ENCODE measurements at regions not wholly inside any gene's neighbourhood (a gene's known extent, or its start where the extent isn't known, plus 50 kb on each side); places are given as distances from the start of the nearest gene placed in this dataset.

DNA sequence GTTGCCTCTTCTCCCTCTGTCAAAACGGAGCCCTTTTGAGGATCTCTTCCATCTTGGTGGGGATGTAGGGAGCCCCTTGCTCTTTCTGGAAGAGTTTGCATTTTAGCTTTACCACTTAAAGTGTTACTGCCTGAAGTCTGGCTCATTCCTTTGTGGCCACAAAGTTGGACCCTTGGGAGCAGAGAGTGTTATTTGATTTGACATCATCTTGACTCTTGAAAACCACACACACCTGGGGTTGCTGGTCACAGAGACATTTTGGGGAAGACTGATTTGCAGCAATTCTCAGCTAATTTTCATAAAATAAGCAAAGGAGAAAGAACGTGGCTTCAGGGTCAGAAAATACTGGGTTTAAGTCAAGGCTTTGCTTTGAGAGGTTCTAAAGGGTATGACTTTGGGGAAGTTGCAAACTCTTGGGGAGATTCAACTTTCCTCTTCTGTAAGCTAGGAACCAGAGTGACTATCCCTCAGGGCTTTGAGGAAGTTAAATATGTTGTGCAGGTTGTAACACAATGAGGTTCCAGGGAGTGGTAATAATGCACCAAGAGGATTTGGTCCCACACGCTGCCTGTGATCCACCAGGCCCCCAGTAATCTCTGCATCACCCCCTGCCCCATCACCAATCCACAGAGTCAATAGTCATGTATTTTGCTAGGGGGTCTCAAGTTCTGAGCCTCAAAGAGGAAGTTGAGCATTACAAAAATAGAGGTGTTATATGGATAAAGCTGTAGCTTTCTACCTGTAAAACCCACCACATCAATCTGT, 141.6 kb upstream of the SLC24A3 start (continued):
- TF ChIP-seq, protein P1, sequence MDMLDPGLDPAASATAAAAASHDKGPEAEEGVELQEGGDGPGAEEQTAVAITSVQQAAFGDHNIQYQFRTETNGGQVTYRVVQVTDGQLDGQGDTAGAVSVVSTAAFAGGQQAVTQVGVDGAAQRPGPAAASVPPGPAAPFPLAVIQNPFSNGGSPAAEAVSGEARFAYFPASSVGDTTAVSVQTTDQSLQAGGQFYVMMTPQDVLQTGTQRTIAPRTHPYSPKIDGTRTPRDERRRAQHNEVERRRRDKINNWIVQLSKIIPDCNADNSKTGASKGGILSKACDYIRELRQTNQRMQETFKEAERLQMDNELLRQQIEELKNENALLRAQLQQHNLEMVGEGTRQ (IDR thresholded peaks at IDR 0.05; ENCODE audit: low read length), result no peak
- TF ChIP-seq SIRT6 (IDR thresholded peaks at IDR 0.05; ENCODE audit: low read length), result no peak
- no peak for TF ChIP-seq SAP30 (IDR thresholded peaks at IDR 0.05; ENCODE audit: insufficient read depth, insufficient replicate concordance, low read length)
- TF ChIP-seq CEBPB (IDR thresholded peaks at IDR 0.05; ENCODE audit: low read depth, low read length), result no peak
- no peak for TF ChIP-seq CHD1 (IDR thresholded peaks at IDR 0.05; ENCODE audit: low read depth, low read length)
- no peak for TF ChIP-seq SP1 (IDR thresholded peaks at IDR 0.05; ENCODE audit: low read depth, low read length)
- TF ChIP-seq FOSL1 (IDR thresholded peaks at IDR 0.05; ENCODE audit: insufficient read depth, low read depth, low read length), result no peak
- TF ChIP-seq HDAC6 (IDR thresholded peaks at IDR 0.05; ENCODE audit: low read depth, low read length), result no peak

All from H1 (cell line).